Neural progenitor cell (in vitro differentiated cells): ENCODE measurements at regions not wholly inside any gene's neighbourhood (a gene's known extent, or its start where the extent isn't known, plus 50 kb on each side); places are given as distances from the start of the nearest gene placed in this dataset.

Experiments used
- DNase-seq: peaks from one replicate; pipeline ENCODE4 v3.0.0-alpha.2; 2016; ENCODE audit warnings: low spot score
- H2AFZ ChIP-seq: fragments of 200-600 bp; sonication (generic); replicated peaks from 2 replicates; pipeline ENCODE4 v1.6.1; 2016; ENCODE audit warnings: antibody characterized with exemption
- H3F3A ChIP-seq: fragments of 200-600 bp; sonication (generic); 2 replicates; pipeline ENCODE4 v1.6.1; 2016; ENCODE audit warnings: antibody characterized with exemption, low read depth
- H3K27ac ChIP-seq: fragments of 200-600 bp; sonication (generic); 2 replicates; pipeline ENCODE4 v1.5.1; 2016; ENCODE audit warnings: mild to moderate bottlenecking
- H3K27me3 ChIP-seq: fragments of 200-600 bp; sonication (generic); 2 replicates; pipeline ENCODE4 v1.6.1; 2016; ENCODE audit warnings: mild to moderate bottlenecking, moderate library complexity
- H3K36me3 ChIP-seq: fragments of 200-600 bp; sonication (generic); 2 replicates; pipeline ENCODE4 v1.5.1; 2016
- H3K4me1 ChIP-seq: fragments of 200-600 bp; sonication (generic); 2 replicates; pipeline ENCODE4 v1.6.1; 2016; ENCODE audit warnings: mixed run types
- H3K4me2 ChIP-seq: fragments of 200-600 bp; sonication (generic); 2 replicates; pipeline ENCODE4 v1.6.1; 2016
- H3K4me3 ChIP-seq: fragments of 200-600 bp; sonication (generic); 2 replicates; pipeline ENCODE4 v1.5.1; 2016
- H3K79me2 ChIP-seq: fragments of 200-600 bp; sonication (generic); 2 replicates; pipeline ENCODE4 v1.6.1; 2016; ENCODE audit warnings: low read depth
- H3K9ac ChIP-seq: fragments of 200-600 bp; sonication (generic); 2 replicates; pipeline ENCODE4 v1.6.1; 2016
- H3K9me3 ChIP-seq: fragments of 200-600 bp; sonication (generic); 2 replicates; pipeline ENCODE4 v1.5.1; 2016; ENCODE audit warnings: low read depth
- H4K20me1 ChIP-seq: fragments of 200-600 bp; sonication (generic); 2 replicates; pipeline ENCODE4 v1.6.1; 2016; ENCODE audit warnings: low read depth
- H3K27ac Mint-ChIP-seq: 3 replicates; pipeline ENCODE4 v1.8.0; 2021; ENCODE audit warnings: mixed read lengths
- H3K27me3 Mint-ChIP-seq: 2 replicates; pipeline ENCODE4 v1.8.0; 2022; ENCODE audit warnings: low read depth, mild to moderate bottlenecking, inconsistent platforms, moderate library complexity, mixed read lengths; ENCODE audit not compliant: insufficient read depth
- H3K36me3 Mint-ChIP-seq: 3 replicates; pipeline ENCODE4 v1.8.0; 2021; ENCODE audit warnings: mixed read lengths
- H3K4me1 Mint-ChIP-seq: 3 replicates; pipeline ENCODE4 v1.8.0; 2021; ENCODE audit warnings: mixed read lengths
- H3K4me3 Mint-ChIP-seq: 3 replicates; pipeline ENCODE4 v1.8.0; 2021; ENCODE audit warnings: mild to moderate bottlenecking, moderate library complexity, mixed read lengths
- H3K9me3 Mint-ChIP-seq: 3 replicates; pipeline ENCODE4 v1.8.0; 2020; ENCODE audit warnings: mixed read lengths
- CTCF ChIP-seq: fragments of 200-600 bp; sonication (generic); IDR thresholded peaks from 2 replicates; pipeline ENCODE4 v1.5.1; 2017; ENCODE audit warnings: antibody characterized with exemption, mild to moderate bottlenecking
- EZH2 ChIP-seq: fragments of 200-600 bp; sonication (generic); IDR thresholded peaks from 2 replicates; pipeline ENCODE4 v1.6.1; 2017; ENCODE audit warnings: antibody characterized with exemption, mild to moderate bottlenecking, moderate library complexity
- EZH2phosphoT487 ChIP-seq: fragments of 200-600 bp; sonication (generic); IDR thresholded peaks from 2 replicates; pipeline ENCODE4 v1.6.1; 2017; ENCODE audit warnings: antibody characterized with exemption

- no peak overlapping the region for H3K4me3 Mint-ChIP-seq
- no peaks in the 10 kb centered on the region for H3K79me2 ChIP-seq
These were observed 55.1 kb downstream of the TMEM174 start for GRCh38 chr5:73228052-73228451.

More at GRCh38 chr5:73228052-73228451, 55.1 kb downstream of the TMEM174 start:
- no peak overlapping the region for H3K27ac ChIP-seq
- TF ChIP-seq EZH2phosphoT487 (no peak), EZH2 (no peak), CTCF (no peak)
- peaks cover 26% of the 10 kb centered on the region for H3K4me1 ChIP-seq
- no peak for DNase-seq
- Mint-ChIP-seq H3K4me1 (peaks cover 11% of the 10 kb centered on the region), H3K27me3 (peaks cover 47% of the 10 kb centered on the region), H3K9me3 (no peaks in the 10 kb centered on the region), H3K27ac (no peak overlapping the region), H3K36me3 (no peaks in the 10 kb centered on the region)
- H3K36me3 ChIP-seq = no peaks in the 10 kb centered on the region
- no peak overlapping the region for H2AFZ ChIP-seq
- no peaks in the 10 kb centered on the region for H3K9me3 ChIP-seq
- no peak overlapping the region for H3K4me3 ChIP-seq
- no peak overlapping the region for H3K4me2 ChIP-seq
- H4K20me1 ChIP-seq = peaks cover 25% of the 10 kb centered on the region
- peaks cover 20% of the 10 kb centered on the region for H3F3A ChIP-seq
- no peak overlapping the region for H3K9ac ChIP-seq
- H3K27me3 ChIP-seq = peaks cover 100% of the 10 kb centered on the region
